DMS79 (cell line): ENCODE measurements at regions not wholly inside any gene's neighbourhood (a gene's known extent, or its start where the extent isn't known, plus 50 kb on each side); places are given as distances from the start of the nearest gene placed in this dataset.
"Not testable (repeated sequence)": the region's sequence is repeated elsewhere in the genome, so short reads cannot be mapped to it uniquely, and the experiment has no call there.

Experiments
- DNase-seq: peaks from one replicate; lab custom pipeline; 2025; lab: John Stamatoyannopoulos, UW

DNA sequence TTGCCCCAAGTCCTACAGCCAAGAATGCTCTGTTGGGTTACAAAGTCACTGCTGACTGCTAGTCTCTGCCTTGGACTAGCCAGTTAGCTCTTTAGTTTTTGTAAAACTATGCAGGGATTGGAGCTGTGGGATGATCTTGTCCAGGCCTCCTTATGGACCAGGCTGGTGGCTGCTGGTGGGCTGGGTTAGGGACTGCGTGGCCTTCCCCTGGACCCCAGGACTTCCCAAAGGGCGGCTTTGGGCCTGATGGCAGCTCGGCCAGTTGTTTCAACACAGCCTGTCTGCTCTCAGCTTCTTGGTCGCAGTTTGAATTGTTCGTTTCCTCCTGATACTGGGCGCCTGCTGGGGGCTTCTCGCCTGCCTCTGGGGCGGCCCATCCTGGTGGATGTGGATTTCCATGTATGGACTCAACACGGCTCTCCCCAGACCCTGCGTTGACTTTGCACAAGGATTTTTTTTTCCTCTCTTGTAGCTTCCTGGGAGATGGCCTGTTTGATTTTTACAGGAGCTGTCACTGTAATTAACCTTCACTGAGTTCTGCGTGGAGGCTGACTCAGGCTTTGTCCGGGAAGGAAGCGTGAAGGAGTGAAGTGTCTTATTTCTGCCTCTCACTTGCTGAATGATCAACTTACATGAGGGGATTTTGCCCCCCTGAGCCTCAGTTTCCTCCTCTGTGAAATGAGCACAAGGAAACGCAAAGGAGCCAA lies 91.9 kb upstream of the NEURL1B start:
- no peak for DNase-seq

DNA sequence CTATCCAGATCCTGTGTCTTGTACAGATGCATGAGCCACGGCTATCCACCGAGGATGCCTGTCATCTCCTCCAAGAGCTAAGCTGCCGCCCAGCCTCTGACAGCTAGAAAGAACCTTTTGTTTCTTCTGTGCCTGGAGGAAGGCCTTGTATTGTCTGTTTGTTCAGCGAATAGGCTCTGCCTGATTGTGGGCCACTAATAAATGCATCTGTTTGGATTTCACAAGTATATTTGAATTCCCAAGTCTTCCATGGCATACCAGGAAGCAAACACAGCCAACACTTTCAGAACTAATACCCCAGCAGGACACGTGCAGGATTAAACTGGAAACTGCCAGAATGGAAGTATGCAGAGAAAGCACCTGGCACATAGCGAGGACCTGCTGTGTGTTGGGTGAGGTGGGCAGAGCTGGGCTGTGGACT lies 92.7 kb upstream of the NEURL1B start:
- no peak for DNase-seq

DNA sequence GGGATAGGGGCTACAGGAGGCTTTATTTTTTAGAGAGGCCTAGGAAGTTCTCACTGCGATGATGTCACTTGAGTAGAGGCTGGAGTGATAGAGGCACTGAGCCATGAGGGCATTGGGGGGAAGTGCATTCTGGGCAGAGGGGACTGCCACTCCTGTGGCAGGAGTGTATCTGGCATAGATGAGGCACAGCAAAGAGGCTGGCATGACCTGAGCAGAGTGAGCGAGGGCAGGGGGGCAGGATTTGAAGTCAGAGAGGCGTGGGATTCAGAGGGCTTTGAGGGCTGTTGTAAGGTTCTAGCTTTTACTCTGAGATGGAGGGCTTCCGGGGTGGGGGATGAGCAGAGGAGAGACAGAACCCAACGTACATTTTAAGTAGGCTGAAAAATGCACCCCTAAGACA lies 91.9 kb upstream of the SH3PXD2B start:
- DNase-seq, result no peak

DNA sequence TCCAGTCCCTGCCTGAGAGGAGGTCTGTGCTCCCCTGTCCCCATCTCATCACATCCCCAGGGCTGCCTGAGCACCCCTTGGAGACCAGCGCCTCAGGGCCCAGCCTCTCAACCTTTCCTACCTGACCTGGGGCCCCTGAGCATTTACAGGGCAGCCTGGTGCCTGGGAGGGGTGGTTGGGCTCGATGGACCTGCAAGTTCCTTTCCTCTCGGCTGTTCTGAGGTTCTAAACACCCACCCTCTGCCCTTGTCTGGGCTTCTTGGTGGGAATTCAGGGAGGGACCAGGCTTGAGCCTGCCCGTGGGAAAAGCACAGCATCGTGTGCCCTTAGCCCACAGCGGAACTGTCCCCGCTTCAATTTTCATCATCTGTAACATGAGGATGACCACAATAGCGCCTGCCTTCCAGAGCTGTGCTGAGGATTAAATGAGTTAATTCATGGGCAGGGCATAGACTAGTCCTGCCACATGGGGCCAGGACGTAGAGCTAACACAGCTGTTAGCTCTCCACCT lies 91.0 kb upstream of the SH3PXD2B start:
- no peak for DNase-seq

DNA sequence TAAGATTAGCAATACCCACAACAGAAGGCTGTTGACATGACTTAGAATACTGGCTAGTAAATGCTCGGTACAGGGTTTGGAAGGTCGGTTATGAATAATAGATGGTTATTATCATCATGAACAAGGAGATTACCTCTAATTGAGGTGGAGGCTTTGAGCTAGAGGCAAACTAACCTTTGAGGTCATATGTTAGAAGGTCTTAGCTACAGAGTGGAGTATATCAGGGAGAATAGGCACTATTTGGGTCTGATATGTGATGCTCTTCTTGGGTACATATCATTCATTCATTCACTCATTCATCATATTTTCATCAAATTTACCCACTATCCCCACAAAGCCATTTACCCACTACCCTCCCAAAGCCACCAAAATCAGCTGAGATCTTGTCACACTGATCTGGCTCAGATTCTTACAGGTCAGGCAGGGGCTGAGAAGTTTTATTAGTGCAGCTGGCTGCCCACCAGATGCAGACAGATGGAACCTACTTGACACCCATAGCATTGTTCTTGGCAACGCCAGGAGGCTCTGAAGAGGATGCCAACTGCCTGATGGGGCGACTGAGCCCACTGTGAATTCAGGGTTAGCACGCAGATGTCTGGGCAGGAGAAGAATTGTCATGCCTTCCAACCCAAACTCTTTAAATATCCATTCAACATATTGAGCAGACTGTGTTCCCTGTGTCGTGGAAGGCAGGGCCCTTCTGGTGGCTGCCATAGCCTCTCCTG lies 90.2 kb upstream of the SH3PXD2B start:
- DNase-seq, result peak; percentile 41

DNA sequence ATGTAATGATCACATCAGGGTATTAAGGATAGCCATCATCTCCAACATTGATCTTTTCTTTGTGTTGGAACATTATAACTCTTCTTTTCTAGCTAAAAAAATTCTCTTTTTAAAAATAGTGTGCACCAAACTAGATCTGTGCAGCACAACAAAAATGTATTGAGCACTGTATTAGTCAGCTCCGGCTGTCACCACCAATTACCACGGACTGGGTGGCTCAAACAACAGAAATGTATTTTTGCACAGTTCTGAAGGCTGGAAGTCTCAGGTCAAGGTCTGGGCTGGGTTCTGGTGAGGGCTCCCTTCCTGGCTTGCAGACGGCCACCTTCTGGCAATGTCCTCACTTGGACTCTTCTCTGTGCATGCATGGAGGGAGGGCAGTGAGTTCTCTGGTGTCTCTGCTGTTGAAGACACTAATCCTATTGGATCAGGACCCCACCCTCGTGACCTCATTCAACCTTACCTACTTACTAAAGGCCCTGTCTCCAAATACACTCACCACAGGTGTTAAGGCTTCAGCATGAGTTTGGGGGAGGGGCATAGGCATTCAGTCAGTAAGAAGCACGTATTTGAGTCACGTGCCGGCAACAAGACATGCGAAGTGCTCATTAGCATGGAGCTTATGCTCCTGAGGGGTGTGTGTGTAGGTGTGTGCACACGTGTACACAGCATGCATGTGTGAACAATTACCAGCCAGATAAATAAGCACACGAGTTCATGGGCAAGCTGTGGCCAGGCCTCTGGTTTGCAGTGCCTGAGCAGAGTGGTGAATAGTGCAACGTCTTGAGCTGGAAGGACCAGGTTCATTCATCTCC lies 89.4 kb upstream of the SH3PXD2B start:
- DNase-seq, result no peak

DNA sequence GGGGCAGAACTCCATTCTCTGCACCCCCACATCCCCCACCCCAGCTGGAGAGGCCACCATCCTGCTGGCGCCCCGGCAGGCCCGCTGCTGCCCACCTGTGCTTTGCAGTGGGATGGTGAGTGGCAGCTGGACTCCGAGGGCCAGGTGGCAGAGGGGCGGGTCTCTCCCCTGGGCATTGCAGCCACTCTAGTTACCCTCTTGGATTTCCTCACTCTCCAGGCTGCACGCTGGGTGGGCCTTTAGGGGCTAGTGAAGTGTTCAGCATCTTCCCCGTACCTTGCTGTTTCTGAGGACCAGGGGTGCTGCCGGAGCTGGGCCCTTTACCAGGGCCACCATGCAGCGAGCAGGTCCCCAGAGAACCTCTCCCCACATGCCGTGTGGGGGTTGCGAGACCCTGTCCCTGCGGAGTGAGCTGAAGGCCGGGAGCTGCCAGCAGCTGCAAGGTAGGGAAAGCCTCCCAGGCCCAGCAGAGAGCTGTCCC lies 88.4 kb upstream of the SH3PXD2B start:
- peak; percentile 1 for DNase-seq

DNA sequence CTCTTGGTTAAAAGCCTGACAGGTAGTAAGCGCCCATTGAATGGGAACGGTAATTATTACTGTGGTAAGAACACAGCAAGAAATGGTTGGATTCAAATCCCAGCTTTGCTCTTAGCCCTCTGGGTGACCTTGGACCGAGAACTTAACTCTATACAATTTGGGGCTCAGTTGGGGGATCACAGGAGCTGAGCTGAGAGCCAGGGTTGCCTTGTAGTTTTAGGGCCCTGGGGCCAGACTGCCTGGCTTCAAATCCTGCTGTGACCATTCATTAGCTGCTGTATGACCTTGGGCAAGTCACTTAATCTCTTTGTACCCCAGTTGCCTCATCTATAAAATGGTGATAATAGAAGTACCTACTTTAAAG lies 87.4 kb upstream of the SH3PXD2B start:
- DNase-seq, result no peak

DNA sequence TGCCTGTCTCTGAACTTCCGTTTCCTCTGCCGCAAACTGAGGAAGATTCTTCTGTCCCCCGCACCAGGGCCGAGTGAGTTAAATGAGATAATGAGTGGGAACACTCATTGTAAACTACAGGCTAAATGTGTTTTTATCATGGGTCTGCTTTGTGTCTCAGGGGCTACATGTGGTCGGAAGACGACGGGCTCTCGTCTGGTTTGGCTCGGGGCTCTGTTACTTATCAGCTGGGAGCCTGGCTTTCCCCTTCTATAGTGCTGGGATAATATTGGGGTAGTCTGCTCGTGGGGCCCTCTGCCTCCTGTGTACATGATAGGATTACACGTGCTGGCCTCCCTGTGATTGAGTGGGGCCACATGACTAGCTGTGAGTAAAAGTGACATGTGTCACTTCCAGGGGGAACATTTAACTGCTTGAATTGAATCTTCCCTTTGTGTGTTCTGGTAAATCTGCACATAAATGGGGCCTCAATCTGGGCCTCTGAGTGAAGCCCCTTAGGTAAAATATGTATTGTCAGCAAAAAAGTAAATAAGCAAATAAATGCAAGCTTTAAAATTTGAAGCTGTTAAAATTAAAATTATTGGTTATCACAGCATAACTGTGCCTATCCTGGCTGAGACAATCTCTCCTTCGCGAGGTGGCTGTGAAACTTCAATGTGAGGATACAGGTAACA lies 86.9 kb upstream of the SH3PXD2B start:
- no peak for DNase-seq

DNA sequence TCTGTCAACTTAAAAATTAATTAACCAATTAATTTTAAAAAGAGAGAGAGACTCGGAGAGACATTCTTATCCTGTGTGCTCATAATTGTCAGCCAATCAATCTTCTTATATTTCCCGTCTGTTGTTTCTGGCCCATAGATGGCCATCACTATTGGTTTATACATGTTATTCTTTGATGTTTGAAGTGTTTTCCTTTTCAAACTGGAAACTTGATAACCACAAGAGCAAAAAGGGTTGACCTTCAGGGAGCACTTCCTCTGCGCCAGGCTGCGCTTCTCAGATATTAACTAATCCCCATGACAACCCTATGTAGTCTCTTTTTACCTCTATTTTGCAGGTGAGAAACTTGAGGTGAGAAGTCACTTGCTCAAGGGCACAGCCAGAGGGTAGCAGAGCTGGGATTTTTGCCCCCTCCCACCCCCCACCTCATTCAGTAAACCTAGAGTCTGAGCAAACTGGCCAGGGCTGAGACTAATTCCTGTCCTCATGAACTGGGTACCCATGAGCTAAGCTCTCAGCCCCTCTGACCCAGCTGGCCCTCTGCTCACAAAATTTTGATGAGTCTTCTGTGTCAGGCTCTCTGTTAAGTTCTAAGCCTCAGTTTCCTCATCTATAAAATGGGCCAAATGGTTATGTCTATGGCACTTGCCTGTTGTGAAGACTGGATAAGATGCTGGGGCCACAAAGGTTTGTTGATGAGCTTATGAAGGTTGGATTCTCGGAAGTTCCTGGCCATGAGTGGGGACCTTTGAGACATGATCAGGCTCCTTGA lies 86.0 kb upstream of the SH3PXD2B start:
- no peak for DNase-seq

DNA sequence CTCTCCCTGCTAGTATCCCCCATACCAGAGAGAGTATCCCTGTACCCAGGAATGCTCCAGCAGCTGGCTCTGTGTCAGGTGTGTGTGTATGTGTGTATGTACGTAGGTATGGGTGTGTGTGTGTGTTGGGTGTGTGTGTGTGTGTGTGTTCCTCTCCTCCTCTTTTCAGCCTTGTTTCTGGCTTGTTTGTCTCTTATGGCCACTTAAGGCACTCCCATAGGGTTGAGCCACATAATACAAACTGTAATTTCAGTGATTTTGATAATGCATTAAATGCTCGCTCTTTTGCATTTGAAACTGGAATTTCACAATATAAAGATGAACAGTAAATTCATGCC lies 80.8 kb upstream of the SH3PXD2B start:
- DNase-seq, result no peak

DNA sequence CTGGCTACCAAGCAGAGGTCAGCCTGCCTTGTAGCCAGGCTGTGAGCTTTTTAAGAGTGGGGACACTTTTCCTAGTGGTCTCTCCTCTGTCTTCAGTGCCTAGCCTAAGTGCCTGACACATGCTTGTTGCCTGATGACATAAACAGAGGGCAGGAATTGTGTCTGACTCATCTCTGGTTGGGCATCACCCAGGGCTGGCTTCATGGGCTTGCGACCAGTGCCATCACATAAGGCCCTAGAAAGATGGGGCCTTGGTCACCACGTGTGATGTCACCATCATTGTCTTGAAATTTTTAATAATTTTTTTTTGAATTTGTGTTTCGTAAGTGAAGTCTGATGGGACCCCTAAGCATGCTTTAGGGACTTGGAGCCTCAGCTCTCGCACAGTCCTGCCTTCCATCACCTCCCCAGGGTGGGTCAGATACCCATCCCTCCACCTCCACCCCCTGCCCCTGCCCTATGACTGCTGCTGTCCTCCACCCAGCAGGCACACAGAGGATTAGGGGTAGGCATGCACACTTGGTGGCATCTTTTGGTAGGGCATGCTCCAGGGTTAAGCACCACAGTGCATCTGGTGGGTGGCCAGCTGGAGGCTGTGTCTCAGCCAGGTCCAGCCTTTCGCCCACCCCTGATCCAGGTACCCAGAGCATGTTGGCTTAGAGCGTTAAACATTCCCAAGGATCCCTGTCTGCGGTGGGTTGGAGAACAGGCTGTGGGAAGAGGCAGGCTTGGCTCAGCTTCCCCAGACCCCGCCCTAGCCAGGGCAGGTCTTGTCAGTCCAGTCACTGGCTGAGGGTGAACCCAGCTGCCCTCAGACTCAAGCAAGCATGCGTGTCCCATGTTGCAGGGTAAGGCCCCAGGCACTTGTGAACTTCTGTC lies 80.1 kb upstream of the SH3PXD2B start:
- DNase-seq, result no peak

DNA sequence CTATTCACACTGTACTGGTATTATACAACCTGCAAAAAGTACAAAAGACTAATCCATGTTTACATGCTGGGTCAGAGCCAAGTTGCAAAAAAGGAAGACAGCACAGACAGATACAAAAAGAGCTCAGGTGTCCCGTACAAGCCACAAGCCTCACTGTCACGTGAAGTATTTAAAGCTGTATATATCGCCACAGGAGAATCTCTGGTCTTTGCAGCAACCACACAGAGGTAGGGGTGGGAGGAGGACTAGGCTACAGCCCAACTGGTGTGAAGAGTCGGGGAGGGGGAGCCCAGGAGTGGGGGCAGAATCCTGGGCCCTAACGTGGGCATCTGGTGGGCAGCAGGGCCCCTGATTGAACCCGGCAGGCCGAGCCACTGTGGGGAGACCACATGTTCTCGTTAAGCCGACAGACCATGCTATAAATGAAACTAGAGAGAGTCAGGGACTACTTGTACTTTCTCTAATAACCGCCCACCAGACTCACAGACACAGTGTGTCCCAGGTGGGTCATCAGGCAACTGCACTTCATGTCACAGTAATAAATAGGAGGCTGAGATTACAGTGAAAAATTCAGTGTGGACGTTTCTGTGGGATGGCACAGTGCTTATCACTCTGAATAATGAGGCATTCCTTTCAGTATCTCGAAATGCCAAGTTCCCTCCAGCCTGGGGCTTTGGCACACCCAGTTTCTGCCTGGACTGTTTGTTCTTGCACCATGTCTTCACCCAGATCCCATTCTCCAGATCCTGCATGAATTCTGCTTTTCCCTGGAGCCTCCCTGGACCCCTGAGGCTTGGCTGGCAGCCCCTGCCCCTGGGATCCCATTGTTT lies 79.3 kb upstream of the SH3PXD2B start:
- DNase-seq, result no peak

DNA sequence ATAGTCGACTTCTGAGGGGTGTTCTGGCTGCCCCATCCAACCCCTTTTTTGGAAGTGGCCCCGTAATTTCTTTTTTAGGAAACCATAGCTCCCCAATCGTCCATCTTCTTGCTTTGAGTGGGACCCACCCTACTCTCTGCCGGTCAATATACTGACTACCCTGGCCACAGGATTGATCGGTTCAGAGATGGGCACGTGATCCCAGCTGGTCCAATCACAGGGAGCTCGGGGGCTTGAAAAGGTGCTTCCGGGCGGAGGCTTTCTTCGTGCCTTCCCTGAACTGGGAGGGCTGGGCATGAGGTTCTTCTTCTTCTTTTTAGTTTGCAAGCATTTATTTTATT lies 78.7 kb upstream of the SH3PXD2B start:
- no peak for DNase-seq

DNA sequence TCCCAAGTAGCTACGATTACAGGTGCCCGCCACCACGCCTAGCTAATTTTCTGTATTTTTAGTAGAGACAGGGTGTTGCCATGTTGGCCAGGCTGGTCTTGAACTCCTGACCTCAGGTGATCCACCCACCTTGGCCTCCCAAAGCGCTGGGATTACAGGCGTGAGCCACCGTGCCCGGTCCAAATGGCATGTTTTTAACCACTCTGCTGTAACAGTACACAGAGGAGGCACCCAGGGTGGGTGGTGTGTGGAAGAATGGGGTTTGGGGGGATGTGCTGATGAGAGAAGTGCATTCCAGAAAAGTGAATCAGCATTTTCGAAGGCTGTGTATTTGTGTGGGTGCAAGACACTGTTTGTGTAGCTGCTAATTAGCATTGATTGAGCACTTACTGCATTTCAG lies 78.1 kb upstream of the SH3PXD2B start:
- DNase-seq, result not testable (repeated sequence)

DNA sequence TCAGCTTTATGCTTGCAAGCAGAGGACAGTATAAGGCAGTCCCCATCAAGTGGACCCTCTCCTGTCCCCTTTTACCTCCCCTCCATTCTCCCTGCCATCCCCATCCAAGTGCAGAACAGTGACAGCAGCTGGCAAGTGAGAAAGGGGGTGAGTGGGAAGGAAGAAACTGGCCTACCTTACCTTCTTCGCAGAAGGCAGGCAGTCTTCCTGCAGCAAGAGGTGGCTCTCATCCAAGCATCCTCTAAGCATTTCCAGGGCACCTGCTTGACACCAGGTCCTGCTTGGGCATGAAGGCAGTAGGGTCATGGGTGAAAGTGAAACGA lies 77.3 kb upstream of the SH3PXD2B start:
- DNase-seq, result no peak

DNA sequence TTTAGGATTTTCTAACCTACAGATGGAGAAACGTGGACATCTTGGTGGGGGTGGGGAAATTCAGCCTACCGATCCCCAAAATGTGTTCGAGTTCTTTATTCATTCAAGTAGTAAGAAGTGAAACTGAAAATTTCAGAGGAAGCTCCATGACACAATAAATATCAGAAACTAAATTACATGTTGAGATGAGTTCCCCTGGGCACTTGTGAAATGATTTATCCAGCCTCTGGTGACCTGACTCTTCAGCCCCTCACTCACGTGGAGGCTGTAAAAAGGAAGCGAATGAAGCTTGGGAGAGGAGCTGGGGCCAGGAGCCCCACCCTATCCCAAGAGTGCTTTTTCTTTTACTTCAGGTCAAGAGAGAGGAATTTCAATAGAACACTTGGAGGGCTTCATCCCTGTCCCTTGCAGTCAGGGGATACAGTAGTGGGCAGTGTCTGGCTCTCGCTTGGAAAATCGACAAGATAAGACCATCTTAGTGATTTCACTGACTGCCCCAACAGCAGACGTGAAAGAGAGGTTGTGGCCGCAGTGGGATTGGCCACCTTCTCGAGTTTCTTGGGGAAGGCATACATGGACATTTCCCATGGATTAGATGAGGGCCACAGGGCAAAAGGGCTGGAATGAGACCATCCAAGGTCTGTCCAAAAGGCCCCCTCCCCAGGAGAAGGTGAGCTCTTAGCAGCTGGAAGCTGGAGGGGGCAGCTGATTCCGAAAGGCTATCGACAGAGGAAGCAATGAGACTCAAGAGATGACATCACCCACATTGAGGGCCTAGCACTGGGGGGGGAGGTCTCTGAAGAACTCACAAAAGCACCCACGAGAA lies 76.8 kb upstream of the SH3PXD2B start:
- DNase-seq, result no peak

DNA sequence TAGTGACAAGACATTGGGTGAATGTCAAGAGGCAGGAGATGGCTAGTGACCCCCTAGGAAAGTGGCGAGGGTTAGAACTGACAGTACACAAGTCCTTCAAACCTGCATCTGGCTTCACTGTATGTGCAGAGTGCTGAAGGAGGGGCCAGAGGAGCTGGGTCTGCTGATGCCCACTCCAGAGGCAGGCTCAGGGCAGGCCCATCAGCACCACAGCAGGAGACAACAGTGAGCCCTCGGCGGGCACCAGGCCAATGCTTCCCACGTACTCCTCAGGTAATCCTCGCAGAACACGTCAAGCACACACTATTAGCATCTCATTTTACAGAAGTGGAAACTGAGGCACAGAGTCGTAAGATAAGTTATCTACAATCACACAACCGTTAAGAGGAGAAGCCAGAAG lies 76.1 kb upstream of the SH3PXD2B start:
- no peak for DNase-seq

DNA sequence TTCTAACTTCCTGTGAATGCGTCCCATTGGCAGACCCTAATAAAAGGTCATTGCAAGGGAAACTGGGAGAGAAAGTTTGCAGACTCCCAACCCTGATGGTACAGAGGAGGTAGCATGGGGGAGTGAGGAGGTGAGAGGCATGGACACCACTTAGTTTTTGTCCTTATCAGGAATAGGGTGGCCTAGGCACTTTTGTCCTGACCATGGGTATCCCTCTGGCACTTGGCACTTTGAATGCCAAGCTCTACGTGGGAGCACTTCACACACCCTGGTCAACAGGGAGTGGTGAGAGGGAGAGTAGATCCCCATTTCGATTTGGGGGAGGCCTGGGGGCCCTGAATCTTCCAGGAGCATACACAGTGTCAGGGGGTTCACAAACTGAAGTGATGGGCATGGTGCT lies 75.6 kb upstream of the SH3PXD2B start:
- DNase-seq, result no peak
